ENCODE measurements at regions not wholly inside any gene's neighbourhood (a gene's known extent, or its start where the extent isn't known, plus 50 kb on each side); places are given as distances from the start of the nearest gene placed in this dataset.

DNA sequence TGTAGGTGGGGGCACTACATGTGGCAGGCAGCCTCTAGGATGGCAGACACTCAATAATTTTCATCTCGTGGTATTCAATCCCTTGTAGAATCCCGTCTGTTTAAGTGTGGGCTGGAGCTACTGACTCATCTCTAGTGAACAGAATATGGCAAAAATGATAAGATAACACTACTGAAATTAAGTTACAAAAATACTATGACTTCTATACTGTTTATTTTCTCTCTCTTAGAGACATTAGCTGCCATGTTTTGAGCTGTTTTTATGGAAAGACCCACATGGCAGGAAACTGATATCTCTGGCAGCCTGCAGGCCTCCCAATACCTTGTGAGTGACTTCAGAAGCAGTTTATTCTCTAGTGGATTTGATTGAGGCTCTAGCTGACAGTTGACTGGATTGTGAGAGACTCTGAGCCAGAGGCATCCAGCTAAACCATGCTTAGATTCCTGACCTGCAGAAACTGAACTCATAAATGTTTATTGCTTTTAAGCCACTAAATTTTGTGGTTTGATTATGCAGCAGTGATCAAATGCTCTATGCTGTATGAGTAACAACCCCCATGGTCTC, 298.8 kb upstream of the CTSO start:
- no peak for ATAC-seq
- RAD21 ChIA-PET (ENCODE audit: low non-redundant PET in 1 of 2, low total read pairs in 2 of 2, uncharacterized antibody in 2 of 2, unreplicated experiment in 2 of 2): no interaction called here
- Histone ChIP-seq H3K9me3 (ENCODE audit: control insufficient read depth in 1 of 2, insufficient read depth in 1 of 2, low read depth in 1 of 2, low read length in 2 of 2) (no peaks in the 10 kb centered on the region), H2AFZ (ENCODE audit: low read depth, low read length, poor library complexity, severe bottlenecking) (no peak overlapping the region), H3K9ac (ENCODE audit: low read length) (no peak overlapping the region), H3K4me1 (ENCODE audit: control insufficient read depth in 1 of 2, insufficient read depth in 2 of 2, low read length in 2 of 2) (no peaks in the 10 kb centered on the region), H3K4me2 (ENCODE audit: low read length) (no peak overlapping the region), H3K9me2 (ENCODE audit: insufficient read depth) (no peaks in the 10 kb centered on the region), H4K20me1 (ENCODE audit: insufficient read depth) (no peaks in the 10 kb centered on the region), H3K36me3 (ENCODE audit: control insufficient read depth in 1 of 2, insufficient read depth in 2 of 2, low read length in 2 of 2) (no peaks in the 10 kb centered on the region), H3K27me3 (ENCODE audit: insufficient read depth, low read length) (no peaks in the 10 kb centered on the region), H3K27ac (ENCODE audit: low read depth, low read length) (no peak overlapping the region), H3K79me2 (ENCODE audit: insufficient read depth, low read length) (no peaks in the 10 kb centered on the region), H3K4me3 (replicated peaks in 1 of 2; ENCODE audit: low read depth in 1 of 2, low read length in 2 of 2) (no peak overlapping the region)
- CTCF ChIA-PET: no interaction called here
- DNase-seq (ENCODE audit: low read depth, low spot score): no peak
- no TSS peak for BruUV-seq (replicated peaks)
- TF ChIP-seq CEBPB (IDR thresholded peaks at IDR 0.05; ENCODE audit: low read depth) (no peak), RAD21 (IDR thresholded peaks at IDR 0.05; ENCODE audit: low read depth) (no peak), YY1 (IDR thresholded peaks at IDR 0.05; ENCODE audit: extremely low read depth, insufficient replicate concordance, low read depth, low read length) (no peak), TCF7L2 (IDR thresholded peaks at IDR 0.05; ENCODE audit: borderline replicate concordance, extremely low read depth, insufficient read depth, insufficient read length) (no peak), SP1 (IDR thresholded peaks at IDR 0.05; ENCODE audit: low read depth) (no peak)
- intact Hi-C loops (cut with micrococcal nuclease): no loop called here
- POLR2A ChIA-PET: no interaction called here

GRCh38 chr4:156251373-156252065, 297.9 kb upstream of the CTSO start:
- ChIA-PET POLR2A (no interaction called here), CTCF (no interaction called here), RAD21 (ENCODE audit: low non-redundant PET in 1 of 2, low total read pairs in 2 of 2, uncharacterized antibody in 2 of 2, unreplicated experiment in 2 of 2) (no interaction called here)
- DNase-seq (ENCODE audit: low read depth, low spot score) (no peak), ATAC-seq (no peak)
- intact Hi-C loops (cut with micrococcal nuclease): no loop called here
- Histone ChIP-seq H3K79me2 (ENCODE audit: insufficient read depth, low read length) (no peaks in the 10 kb centered on the region), H3K27ac (ENCODE audit: low read depth, low read length) (no peak overlapping the region), H4K20me1 (ENCODE audit: insufficient read depth) (no peaks in the 10 kb centered on the region), H3K4me3 (replicated peaks in 1 of 2; ENCODE audit: low read depth in 1 of 2, low read length in 2 of 2) (no peak overlapping the region), H3K36me3 (ENCODE audit: control insufficient read depth in 1 of 2, insufficient read depth in 2 of 2, low read length in 2 of 2) (no peaks in the 10 kb centered on the region), H3K9me3 (ENCODE audit: control insufficient read depth in 1 of 2, insufficient read depth in 1 of 2, low read depth in 1 of 2, low read length in 2 of 2) (no peaks in the 10 kb centered on the region), H3K4me1 (ENCODE audit: control insufficient read depth in 1 of 2, insufficient read depth in 2 of 2, low read length in 2 of 2) (no peaks in the 10 kb centered on the region), H3K9ac (ENCODE audit: low read length) (no peak overlapping the region), H3K27me3 (ENCODE audit: insufficient read depth, low read length) (no peaks in the 10 kb centered on the region), H3K4me2 (ENCODE audit: low read length) (no peak overlapping the region), H2AFZ (ENCODE audit: low read depth, low read length, poor library complexity, severe bottlenecking) (no peak overlapping the region), H3K9me2 (ENCODE audit: insufficient read depth) (no peaks in the 10 kb centered on the region)
- BruUV-seq (replicated peaks): no TSS peak
- no peak for TF ChIP-seq TCF7L2 (IDR thresholded peaks at IDR 0.05; ENCODE audit: borderline replicate concordance, extremely low read depth, insufficient read depth, insufficient read length)
- TF ChIP-seq EGR1 (IDR thresholded peaks at IDR 0.05; ENCODE audit: low read depth): no peak
- no peak for TF ChIP-seq RAD21 (IDR thresholded peaks at IDR 0.05; ENCODE audit: low read depth)
- no peak for TF ChIP-seq ZBTB33 (IDR thresholded peaks at IDR 0.05; ENCODE audit: extremely low read depth, insufficient replicate concordance, low read length)
- no peak for TF ChIP-seq ZFX (IDR thresholded peaks at IDR 0.05)
- no peak for TF ChIP-seq FOSL1 (IDR thresholded peaks at IDR 0.05; ENCODE audit: low read depth)

All from HCT116 (cell line).